ENCODE measurements at regions not wholly inside any gene's neighbourhood (a gene's known extent, or its start where the extent isn't known, plus 50 kb on each side); places are given as distances from the start of the nearest gene placed in this dataset.

GRCh38 chr2:790634-791245, 113.5 kb upstream of the TMEM18 start:
- no peak for DNase-seq (ENCODE audit: insufficient read length, low spot score)
- FAIRE-seq = no peak

- FAIRE-seq (no peak), DNase-seq (ENCODE audit: insufficient read length, low spot score) (no peak)
Measured at GRCh38 chr2:790081-790480, 112.9 kb upstream of the TMEM18 start.

DNA sequence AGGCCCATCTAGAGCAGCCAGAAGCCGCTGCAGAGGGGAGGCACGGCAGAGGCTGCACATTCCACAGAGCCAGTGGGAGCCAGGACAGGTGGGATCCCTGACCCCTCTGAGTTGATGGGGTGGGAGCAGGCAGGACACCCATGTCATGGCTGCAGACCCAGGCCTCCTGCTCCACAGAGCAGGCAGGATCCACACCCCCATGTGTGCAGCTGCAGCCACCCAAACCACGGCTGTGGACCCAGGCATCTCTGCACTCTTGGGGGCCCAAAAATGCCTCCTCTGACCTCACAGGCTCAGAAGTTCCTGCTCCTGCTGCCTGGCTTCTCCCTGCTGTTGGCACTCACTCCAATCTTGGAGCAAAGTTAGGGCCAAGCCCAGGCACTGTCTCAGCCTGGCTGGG, 112.3 kb upstream of the TMEM18 start:
- DNase-seq (ENCODE audit: insufficient read length, low spot score) (no peak), FAIRE-seq (no peak)

DNA sequence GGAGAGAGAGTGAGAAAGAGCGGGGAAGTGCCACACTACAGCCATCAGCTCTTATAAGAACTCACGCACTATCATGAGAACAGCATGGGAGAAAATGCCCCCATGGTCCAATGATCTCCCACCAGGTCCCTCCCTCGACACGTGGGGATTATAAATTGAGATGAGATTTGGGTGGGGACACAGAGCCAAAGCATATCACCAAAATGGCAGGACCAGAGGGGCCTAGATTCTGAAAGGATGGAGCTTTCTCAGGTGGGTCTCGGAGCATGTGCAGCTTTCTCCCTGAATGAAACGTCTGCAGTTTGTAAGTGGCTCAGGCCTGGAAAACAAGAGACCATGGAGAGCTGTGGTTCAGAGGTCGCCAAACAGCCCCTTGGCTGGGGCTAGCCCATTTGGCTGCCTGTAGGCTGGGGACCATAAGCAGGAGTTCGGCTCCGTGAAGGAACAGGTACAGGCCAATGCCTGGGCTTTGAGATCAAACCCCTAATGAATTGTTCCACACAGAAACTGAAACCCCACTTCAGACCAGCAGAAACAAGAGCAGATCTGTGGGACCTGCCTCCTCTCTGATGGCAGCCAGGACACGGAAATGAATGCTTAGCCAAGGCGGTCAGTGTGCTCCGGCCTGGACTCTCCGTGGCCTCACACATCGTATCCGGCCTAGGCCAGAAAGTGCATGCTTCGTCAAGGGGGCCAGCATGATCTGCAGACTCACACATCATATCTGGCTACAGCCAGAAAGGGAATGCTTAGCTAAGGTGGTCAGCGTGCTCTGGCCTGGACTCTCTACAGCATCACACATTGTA, 111.2 kb upstream of the TMEM18 start:
- FAIRE-seq = no peak
- no peak for DNase-seq (ENCODE audit: insufficient read length, low spot score)

GRCh38 chr2:784753-785152, 107.5 kb upstream of the TMEM18 start:
- FAIRE-seq (no peak), DNase-seq (ENCODE audit: insufficient read length, low spot score) (no peak)

GRCh38 chr2:780581-780980, 103.4 kb upstream of the TMEM18 start:
- no peak for DNase-seq (ENCODE audit: insufficient read length, low spot score)
- FAIRE-seq = no peak

- FAIRE-seq = no peak
Measured at GRCh38 chr2:780002-780401, 102.8 kb upstream of the TMEM18 start.

GRCh38 chr2:778731-779350, 101.6 kb upstream of the TMEM18 start:
- no peak for FAIRE-seq
- DNase-seq (ENCODE audit: insufficient read length, low spot score) = no peak

More at GRCh38 chr2:780002-780401, 102.8 kb upstream of the TMEM18 start:
- no peak for DNase-seq (ENCODE audit: insufficient read length, low spot score)

GRCh38 chr2:777546-777945, 100.3 kb upstream of the TMEM18 start:
- FAIRE-seq = no peak

GRCh38 chr2:777051-777450, 99.8 kb upstream of the TMEM18 start:
- DNase-seq (ENCODE audit: insufficient read length, low spot score) (no peak), FAIRE-seq (no peak)

More at GRCh38 chr2:777546-777945, 100.3 kb upstream of the TMEM18 start:
- no peak for DNase-seq (ENCODE audit: insufficient read length, low spot score)

- FAIRE-seq = no peak
- DNase-seq (ENCODE audit: insufficient read length, low spot score) = no peak
Measured at GRCh38 chr2:776487-776886, 99.3 kb upstream of the TMEM18 start.

- FAIRE-seq = no peak
Measured at GRCh38 chr2:776038-776437, 98.8 kb upstream of the TMEM18 start.

GRCh38 chr2:774436-774835, 97.2 kb upstream of the TMEM18 start:
- DNase-seq (ENCODE audit: insufficient read length, low spot score) = no peak
- FAIRE-seq = no peak

More at GRCh38 chr2:776038-776437, 98.8 kb upstream of the TMEM18 start:
- no peak for DNase-seq (ENCODE audit: insufficient read length, low spot score)

DNA sequence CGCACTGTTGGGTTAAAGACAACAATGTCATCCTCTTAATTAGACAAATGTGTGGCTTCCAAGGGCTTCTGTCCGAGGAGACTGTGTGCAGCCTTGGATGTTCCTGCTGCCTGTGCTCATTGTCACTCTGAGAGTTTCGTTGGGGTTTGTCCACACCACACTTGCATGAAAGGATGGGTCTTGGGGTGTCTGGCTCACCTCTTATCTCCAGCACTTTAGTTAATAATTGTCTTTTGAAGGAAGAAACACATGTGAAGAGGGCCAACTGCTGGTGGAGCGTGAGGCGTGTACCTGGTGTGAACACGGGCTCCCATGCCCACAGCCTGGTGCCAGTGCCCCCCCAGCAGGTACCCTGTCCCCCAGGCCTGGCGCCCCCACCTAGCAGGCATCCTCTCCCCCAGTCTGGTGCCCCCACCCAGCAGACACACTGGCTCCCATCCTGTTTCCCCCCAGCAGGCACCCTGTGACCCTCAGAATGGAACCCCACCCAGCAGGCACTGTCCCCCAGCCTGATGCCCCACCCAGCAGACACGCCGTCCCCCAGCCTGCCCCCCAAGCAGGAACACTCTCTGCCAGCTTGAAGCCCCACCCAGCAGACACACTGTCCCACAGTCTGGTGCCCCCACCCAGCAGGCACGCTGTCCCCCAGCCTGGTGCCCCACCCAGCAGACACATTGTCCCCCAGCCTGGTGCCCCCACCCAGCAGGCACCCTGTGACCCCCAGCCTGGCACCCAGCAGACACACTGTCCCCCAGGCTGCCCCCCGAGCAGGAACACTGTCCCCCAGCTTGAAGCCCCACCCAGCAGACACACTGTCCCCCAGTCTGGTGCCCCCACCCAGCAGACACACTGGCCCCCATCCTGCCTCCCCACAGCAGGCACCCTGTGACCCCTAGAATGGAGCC, 96.3 kb upstream of the TMEM18 start:
- FAIRE-seq = no peak
- no peak for DNase-seq (ENCODE audit: insufficient read length, low spot score)

GRCh38 chr2:771538-771937, 94.3 kb upstream of the TMEM18 start:
- FAIRE-seq (no peak), DNase-seq (ENCODE audit: insufficient read length, low spot score) (no peak)

GRCh38 chr2:770776-771175, 93.6 kb upstream of the TMEM18 start:
- no peak for FAIRE-seq
- DNase-seq (ENCODE audit: insufficient read length, low spot score) = no peak

DNA sequence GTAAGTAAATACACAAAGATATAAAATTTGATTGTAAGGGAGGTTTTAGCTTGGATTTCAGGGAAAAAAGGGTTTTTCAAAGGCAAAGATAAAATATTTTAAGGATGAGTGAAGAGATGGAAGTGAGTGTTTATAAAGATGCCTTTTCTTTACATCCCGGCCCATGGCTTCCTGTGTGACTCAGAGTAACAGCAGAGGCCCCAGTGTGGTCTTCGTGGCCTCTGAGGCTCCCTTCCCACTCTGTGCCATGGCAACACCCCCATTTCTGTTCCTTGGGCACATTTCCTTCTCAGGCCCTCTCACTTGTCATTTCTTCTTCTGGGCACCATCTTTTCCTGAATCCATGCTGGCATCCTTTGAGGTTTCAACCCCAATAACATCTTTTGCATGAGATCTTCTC, 92.6 kb upstream of the TMEM18 start:
- DNase-seq (ENCODE audit: insufficient read length, low spot score) (no peak), FAIRE-seq (no peak)

- DNase-seq (ENCODE audit: insufficient read length, low spot score) (no peak), FAIRE-seq (no peak)
Measured at GRCh38 chr2:768451-768850, 91.2 kb upstream of the TMEM18 start.

- DNase-seq (ENCODE audit: insufficient read length, low spot score) (no peak), FAIRE-seq (no peak)
Measured at GRCh38 chr2:767944-768343, 90.7 kb upstream of the TMEM18 start.

- FAIRE-seq = no peak
- no peak for DNase-seq (ENCODE audit: insufficient read length, low spot score)
Measured at GRCh38 chr2:767440-767839, 90.2 kb upstream of the TMEM18 start.

DNA sequence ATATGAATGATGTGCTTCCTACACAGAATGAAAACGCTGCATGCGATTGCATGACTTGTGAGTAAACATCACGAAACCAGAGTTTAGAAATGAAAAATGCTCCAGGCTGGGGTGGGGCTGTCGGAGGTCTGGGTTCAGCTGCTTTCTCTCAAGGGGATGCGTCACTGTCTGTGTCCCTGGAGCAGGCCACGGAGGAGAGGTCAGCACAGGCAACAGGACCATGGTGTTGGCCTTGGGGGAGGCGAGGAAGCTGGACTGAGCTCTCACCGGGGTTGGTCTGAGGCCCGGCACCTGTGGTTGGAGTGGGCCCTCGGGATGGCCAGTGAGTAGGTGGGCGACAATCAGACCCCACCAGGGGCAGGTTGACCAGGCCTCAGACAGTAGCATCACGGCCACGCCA, 89.0 kb upstream of the TMEM18 start:
- no peak for FAIRE-seq
- DNase-seq (ENCODE audit: insufficient read length, low spot score) = no peak

Data from GM19239 (cell line).